ENCODE measurements at regions not wholly inside any gene's neighbourhood (a gene's known extent, or its start where the extent isn't known, plus 50 kb on each side); places are given as distances from the start of the nearest gene placed in this dataset.

DNA sequence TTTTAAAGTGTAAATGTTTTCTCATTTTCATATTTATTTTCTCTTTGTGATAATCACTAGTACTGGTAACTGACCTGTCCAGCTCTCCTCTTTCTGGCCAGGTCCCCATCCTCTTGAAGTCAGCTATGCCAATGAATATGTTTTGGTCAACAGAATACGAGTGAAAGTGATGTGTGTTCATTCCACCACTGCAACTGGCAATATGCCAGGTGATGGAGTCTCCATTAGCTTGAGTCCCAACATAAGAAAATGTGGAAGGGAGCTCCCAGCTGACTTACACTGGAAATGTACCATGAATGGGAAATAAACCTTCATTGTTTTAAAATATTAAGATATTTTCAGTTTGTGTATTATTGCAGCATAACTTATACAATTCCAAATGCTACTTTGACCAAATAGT, 75.8 kb downstream of the CCDC34 start:
- Histone ChIP-seq H3K27me3 (no peaks in the 10 kb centered on the region), H3K4me1 (no peaks in the 10 kb centered on the region), H3K4me3 (no peak overlapping the region), H3K36me3 (no peaks in the 10 kb centered on the region), H3K9me3 (peaks cover 0 to 18% of the 10 kb centered on the region in 2 donors), H3K27ac (no peak overlapping the region)
- intact Hi-C loops (cut with DNase I; ENCODE audit: low total_unique reads), result no loop called here
- no peak for TF ChIP-seq POLR2A (IDR thresholded peaks at IDR 0.05)
- no peak for TF ChIP-seq POLR2AphosphoS5 (IDR thresholded peaks at IDR 0.05)
- TF ChIP-seq, protein P1, sequence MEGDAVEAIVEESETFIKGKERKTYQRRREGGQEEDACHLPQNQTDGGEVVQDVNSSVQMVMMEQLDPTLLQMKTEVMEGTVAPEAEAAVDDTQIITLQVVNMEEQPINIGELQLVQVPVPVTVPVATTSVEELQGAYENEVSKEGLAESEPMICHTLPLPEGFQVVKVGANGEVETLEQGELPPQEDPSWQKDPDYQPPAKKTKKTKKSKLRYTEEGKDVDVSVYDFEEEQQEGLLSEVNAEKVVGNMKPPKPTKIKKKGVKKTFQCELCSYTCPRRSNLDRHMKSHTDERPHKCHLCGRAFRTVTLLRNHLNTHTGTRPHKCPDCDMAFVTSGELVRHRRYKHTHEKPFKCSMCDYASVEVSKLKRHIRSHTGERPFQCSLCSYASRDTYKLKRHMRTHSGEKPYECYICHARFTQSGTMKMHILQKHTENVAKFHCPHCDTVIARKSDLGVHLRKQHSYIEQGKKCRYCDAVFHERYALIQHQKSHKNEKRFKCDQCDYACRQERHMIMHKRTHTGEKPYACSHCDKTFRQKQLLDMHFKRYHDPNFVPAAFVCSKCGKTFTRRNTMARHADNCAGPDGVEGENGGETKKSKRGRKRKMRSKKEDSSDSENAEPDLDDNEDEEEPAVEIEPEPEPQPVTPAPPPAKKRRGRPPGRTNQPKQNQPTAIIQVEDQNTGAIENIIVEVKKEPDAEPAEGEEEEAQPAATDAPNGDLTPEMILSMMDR (IDR thresholded peaks at IDR 0.05), result no peak
- DNase-seq (ENCODE audit: low spot score in 2 of 2), result no peak

DNA sequence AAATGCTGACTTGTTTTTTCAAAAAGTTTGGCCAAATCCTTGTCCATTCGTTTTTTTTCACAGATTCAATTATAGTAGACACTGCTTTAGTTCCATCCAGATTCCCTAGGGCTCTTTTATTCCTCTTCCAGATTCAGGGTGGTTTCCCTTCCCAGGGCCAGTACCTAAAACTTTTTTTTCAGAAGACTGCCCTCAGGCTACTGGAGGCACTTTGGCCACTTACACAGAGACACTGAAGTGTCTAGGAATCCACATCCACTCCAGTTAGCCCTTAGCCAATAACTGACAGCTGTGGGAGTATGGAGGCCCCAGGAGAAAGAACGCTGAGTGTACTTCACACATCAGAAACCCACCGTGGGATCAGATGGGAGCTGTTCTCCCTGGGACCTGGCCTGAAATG, 77.3 kb downstream of the CCDC34 start:
- no peak overlapping the region for H3K4me3 ChIP-seq
- DNase-seq (ENCODE audit: low spot score in 2 of 2), result no peak
- no peaks in the 10 kb centered on the region for H3K36me3 ChIP-seq
- H3K27ac ChIP-seq, result no peak overlapping the region
- peaks cover 0 to 4% of the 10 kb centered on the region in 2 donors for H3K9me3 ChIP-seq
- H3K4me1 ChIP-seq, result no peaks in the 10 kb centered on the region
- intact Hi-C loops (cut with DNase I; ENCODE audit: low total_unique reads), result no loop called here
- no peak for TF ChIP-seq POLR2AphosphoS5 (IDR thresholded peaks at IDR 0.05)
- no peak for TF ChIP-seq POLR2A (IDR thresholded peaks at IDR 0.05)
- TF ChIP-seq, protein P1 (IDR thresholded peaks at IDR 0.05), result no peak
- no peaks in the 10 kb centered on the region for H3K27me3 ChIP-seq

GRCh38 chr11:27282806-27283205, 80.2 kb downstream of the CCDC34 start:
- no peak for DNase-seq (ENCODE audit: low spot score in 2 of 2)
- H3K36me3 ChIP-seq, result no peaks in the 10 kb centered on the region
- no peaks in the 10 kb centered on the region for H3K9me3 ChIP-seq
- TF ChIP-seq POLR2A (IDR thresholded peaks at IDR 0.05), result no peak
- TF ChIP-seq, protein P1 (IDR thresholded peaks at IDR 0.05), result no peak
- TF ChIP-seq POLR2AphosphoS5 (IDR thresholded peaks at IDR 0.05), result no peak
- no peaks in the 10 kb centered on the region for H3K27me3 ChIP-seq
- no peaks in the 10 kb centered on the region for H3K4me1 ChIP-seq
- intact Hi-C loops (cut with DNase I; ENCODE audit: low total_unique reads), result no loop called here
- no peak overlapping the region for H3K4me3 ChIP-seq
- H3K27ac ChIP-seq, result no peak overlapping the region

- no peak for DNase-seq (ENCODE audit: low spot score in 2 of 2)
- Histone ChIP-seq H3K27ac (peak overlapping the region in 1 of 2 donors; percentile 35), H3K9me3 (no peaks in the 10 kb centered on the region), H3K4me1 (no peaks in the 10 kb centered on the region), H3K36me3 (no peaks in the 10 kb centered on the region), H3K4me3 (no peak overlapping the region), H3K27me3 (no peaks in the 10 kb centered on the region)
- TF ChIP-seq, protein P1 (IDR thresholded peaks at IDR 0.05), result no peak
- TF ChIP-seq POLR2A (IDR thresholded peaks at IDR 0.05) (no peak), POLR2AphosphoS5 (IDR thresholded peaks at IDR 0.05) (no peak)
- intact Hi-C loops (cut with DNase I; ENCODE audit: low total_unique reads), result no loop called here
These were observed 81.0 kb downstream of the CCDC34 start for GRCh38 chr11:27281740-27282590.

- Histone ChIP-seq H3K27ac (no peak overlapping the region), H3K4me3 (no peak overlapping the region)
- intact Hi-C loops (cut with DNase I; ENCODE audit: low total_unique reads), result no loop called here
These were observed 81.7 kb downstream of the CCDC34 start for GRCh38 chr11:27281276-27281675.

More at GRCh38 chr11:27281276-27281675, 81.7 kb downstream of the CCDC34 start:
- no peaks in the 10 kb centered on the region for H3K27me3 ChIP-seq
- no peak for DNase-seq (ENCODE audit: low spot score in 2 of 2)
- TF ChIP-seq POLR2A (IDR thresholded peaks at IDR 0.05) (no peak), POLR2AphosphoS5 (IDR thresholded peaks at IDR 0.05) (no peak)
- TF ChIP-seq, protein P1 (IDR thresholded peaks at IDR 0.05), result no peak
- no peaks in the 10 kb centered on the region for H3K4me1 ChIP-seq
- no peaks in the 10 kb centered on the region for H3K36me3 ChIP-seq
- H3K9me3 ChIP-seq, result no peaks in the 10 kb centered on the region

Measured in breast epithelium (tissue), 4 donors.